Fibroblast of skin of abdomen (primary cell): ENCODE measurements at regions not wholly inside any gene's neighbourhood (a gene's known extent, or its start where the extent isn't known, plus 50 kb on each side); places are given as distances from the start of the nearest gene placed in this dataset.

Experiments used
- DNase-seq: peaks from one replicate; pipeline ENCODE4 v3.0.0-alpha.2; 2013

GRCh38 chr13:73142071-73142470 is 83.3 kb downstream of the KLF5 start:
- DNase-seq = no peak

- DNase-seq = no peak
Observed at GRCh38 chr13:73141292-73141771, 82.5 kb downstream of the KLF5 start.

- no peak for DNase-seq
Observed at GRCh38 chr13:73140801-73141200, 82.0 kb downstream of the KLF5 start.

- DNase-seq = no peak
Observed at GRCh38 chr13:73138638-73139491, 80.1 kb downstream of the KLF5 start.

- DNase-seq = peak; percentile 64
Observed at GRCh38 chr13:73138276-73138637, 79.5 kb downstream of the KLF5 start.

- DNase-seq = no peak
Observed at GRCh38 chr13:73136776-73137175, 78.0 kb downstream of the KLF5 start.

GRCh38 chr13:73133531-73133930 is 74.7 kb downstream of the KLF5 start:
- no peak for DNase-seq

GRCh38 chr13:73131247-73131646 is 72.4 kb downstream of the KLF5 start:
- no peak for DNase-seq

GRCh38 chr13:73129023-73129422 is 70.2 kb downstream of the KLF5 start:
- DNase-seq = no peak
